OCI-LY3 (cell line): ENCODE measurements at regions not wholly inside any gene's neighbourhood (a gene's known extent, or its start where the extent isn't known, plus 50 kb on each side); places are given as distances from the start of the nearest gene placed in this dataset.

Experiments used
- H2AFZ ChIP-seq: fragments of 200-600, 300-600 bp; shearing (Covaris generic); 2 replicates; pipeline ENCODE4 v1.6.0; 2014; ENCODE audit warnings: antibody characterized with exemption, low read depth, low read length
- H3K27ac ChIP-seq: fragments of 200-600, 300-600 bp; sonication (generic); 2 replicates; pipeline ENCODE4 v1.5.1; 2014; ENCODE audit warnings: mild to moderate bottlenecking, low read length, moderate library complexity, mixed read lengths
- H3K27me3 ChIP-seq: fragments of 200-600, 300-600 bp; sonication (generic); 2 replicates; pipeline ENCODE4 v1.6.1; 2014; ENCODE audit warnings: low read depth, low read length, mixed read lengths
- H3K36me3 ChIP-seq: fragments of 200-600, 300-600 bp; sonication (generic); replicated peaks from 2 replicates; pipeline ENCODE3; 2014; ENCODE audit warnings: low read depth, low read length, mixed read lengths
- H3K4me1 ChIP-seq: fragments of 300-600, 200-600 bp; sonication (generic); 2 replicates; pipeline ENCODE4 v1.6.1; 2014; ENCODE audit warnings: low read length, mixed read lengths
- H3K4me2 ChIP-seq: fragments of 200-600, 300-600 bp; sonication (generic); 2 replicates; pipeline ENCODE4 v1.6.1; 2014; ENCODE audit warnings: low read length, mixed read lengths
- H3K4me3 ChIP-seq: fragments of 300-600, 200-600 bp; sonication (generic); 2 replicates; pipeline ENCODE4 v1.5.1; 2014; ENCODE audit warnings: antibody characterized with exemption, mild to moderate bottlenecking, low read length, moderate library complexity
- H3K79me2 ChIP-seq: fragments of 300-600, 200-600 bp; shearing (Covaris generic); 2 replicates; pipeline ENCODE4 v1.6.1; 2014; ENCODE audit warnings: mild to moderate bottlenecking, low read length, mixed read lengths
- H3K9ac ChIP-seq: fragments of 300-600, 200-600 bp; shearing (Covaris generic); 2 replicates; pipeline ENCODE4 v1.6.0; 2014; ENCODE audit warnings: mild to moderate bottlenecking, low read length, moderate library complexity
- H3K9me3 ChIP-seq: fragments of 200-600, 300-600 bp; shearing (Covaris generic); 2 replicates; pipeline ENCODE4 v1.6.1; 2014; ENCODE audit warnings: low read length, mixed read lengths; ENCODE audit not compliant: insufficient read depth
- H4K20me1 ChIP-seq: fragments of 200-600, 300-600 bp; sonication (generic); 2 replicates; pipeline ENCODE4 v1.6.1; 2016; ENCODE audit warnings: low read length, mixed read lengths; ENCODE audit not compliant: insufficient read depth
- EZH2phosphoT487 ChIP-seq: fragments of 200-600 bp; shearing (Covaris generic); IDR thresholded peaks from 2 replicates; pipeline ENCODE4 v1.6.1; 2018; ENCODE audit warnings: antibody characterized with exemption, mixed run types, low read depth
- TF ChIP-seq, protein P1 (sequence below): fragments of 200-600, 300-600 bp; sonication (generic); IDR thresholded peaks from 2 replicates; pipeline ENCODE4 v1.5.1; 2014; ENCODE audit warnings: antibody characterized with exemption, low read length, low read depth

DNA sequence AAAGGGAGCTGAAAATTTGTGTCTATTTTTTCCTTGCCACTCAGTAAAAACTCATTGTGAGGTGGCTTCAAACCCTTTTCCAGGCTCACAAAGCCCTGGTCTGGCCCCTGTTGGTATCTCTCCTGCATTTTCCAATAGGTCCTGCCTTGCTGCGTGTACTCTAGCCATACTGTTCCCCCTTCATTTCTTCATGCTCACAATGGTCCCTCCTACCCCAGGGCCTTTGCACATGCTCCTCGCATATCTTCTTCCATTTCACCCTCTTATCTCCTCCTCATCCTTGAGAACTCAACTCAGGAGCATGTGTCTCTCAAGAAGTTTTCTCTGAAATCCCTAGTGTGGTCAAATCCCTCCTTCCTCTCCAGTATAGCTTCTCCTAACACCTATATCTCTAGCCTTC is 186.6 kb downstream of the MBOAT1 start:
- Histone ChIP-seq H4K20me1 (no peaks in the 10 kb centered on the region), H3K4me2 (no peak overlapping the region), H3K27ac (no peak overlapping the region), H3K4me3 (no peak overlapping the region), H3K4me1 (no peaks in the 10 kb centered on the region), H3K36me3 (no peaks in the 10 kb centered on the region), H3K9ac (no peak overlapping the region), H3K79me2 (no peaks in the 10 kb centered on the region), H2AFZ (no peak overlapping the region), H3K27me3 (0 out of 2 replicates have a peak, but pooled peaks cover 3% of the 10 kb centered on the region), H3K9me3 (no peaks in the 10 kb centered on the region)
- TF ChIP-seq, protein P1, sequence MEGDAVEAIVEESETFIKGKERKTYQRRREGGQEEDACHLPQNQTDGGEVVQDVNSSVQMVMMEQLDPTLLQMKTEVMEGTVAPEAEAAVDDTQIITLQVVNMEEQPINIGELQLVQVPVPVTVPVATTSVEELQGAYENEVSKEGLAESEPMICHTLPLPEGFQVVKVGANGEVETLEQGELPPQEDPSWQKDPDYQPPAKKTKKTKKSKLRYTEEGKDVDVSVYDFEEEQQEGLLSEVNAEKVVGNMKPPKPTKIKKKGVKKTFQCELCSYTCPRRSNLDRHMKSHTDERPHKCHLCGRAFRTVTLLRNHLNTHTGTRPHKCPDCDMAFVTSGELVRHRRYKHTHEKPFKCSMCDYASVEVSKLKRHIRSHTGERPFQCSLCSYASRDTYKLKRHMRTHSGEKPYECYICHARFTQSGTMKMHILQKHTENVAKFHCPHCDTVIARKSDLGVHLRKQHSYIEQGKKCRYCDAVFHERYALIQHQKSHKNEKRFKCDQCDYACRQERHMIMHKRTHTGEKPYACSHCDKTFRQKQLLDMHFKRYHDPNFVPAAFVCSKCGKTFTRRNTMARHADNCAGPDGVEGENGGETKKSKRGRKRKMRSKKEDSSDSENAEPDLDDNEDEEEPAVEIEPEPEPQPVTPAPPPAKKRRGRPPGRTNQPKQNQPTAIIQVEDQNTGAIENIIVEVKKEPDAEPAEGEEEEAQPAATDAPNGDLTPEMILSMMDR, result no peak
- no peak for TF ChIP-seq EZH2phosphoT487

DNA sequence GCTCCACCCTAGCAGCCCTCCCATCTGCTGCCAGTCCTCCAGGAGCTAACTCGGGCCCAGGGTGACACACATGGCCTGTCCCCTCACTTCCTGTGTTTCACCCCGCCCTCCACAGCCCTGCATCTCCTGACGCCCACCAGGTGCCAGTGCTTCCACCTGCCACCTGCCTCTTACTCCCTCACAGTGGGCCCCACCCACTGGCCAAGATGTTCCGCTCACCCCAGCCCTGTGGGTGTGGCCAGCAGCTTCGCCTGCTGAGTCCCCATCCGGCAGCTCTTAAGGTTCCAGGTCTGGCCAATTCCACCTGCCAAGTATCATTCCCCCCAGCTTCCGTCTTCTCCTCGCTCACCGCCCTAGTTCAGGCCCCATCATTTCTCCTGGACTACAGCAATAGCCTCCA is 184.1 kb downstream of the MBOAT1 start:
- no peaks in the 10 kb centered on the region for H3K36me3 ChIP-seq
- TF ChIP-seq, protein P1, result no peak
- no peak for TF ChIP-seq EZH2phosphoT487
- no peak overlapping the region for H3K27ac ChIP-seq
- H3K27me3 ChIP-seq, result 0 out of 2 replicates have a peak, but pooled peaks cover 3% of the 10 kb centered on the region
- H4K20me1 ChIP-seq, result no peaks in the 10 kb centered on the region
- H3K9me3 ChIP-seq, result no peaks in the 10 kb centered on the region
- no peak overlapping the region for H3K4me2 ChIP-seq
- no peak overlapping the region for H3K4me3 ChIP-seq
- H2AFZ ChIP-seq, result no peak overlapping the region
- H3K9ac ChIP-seq, result no peak overlapping the region
- H3K79me2 ChIP-seq, result no peaks in the 10 kb centered on the region
- H3K4me1 ChIP-seq, result no peaks in the 10 kb centered on the region

DNA sequence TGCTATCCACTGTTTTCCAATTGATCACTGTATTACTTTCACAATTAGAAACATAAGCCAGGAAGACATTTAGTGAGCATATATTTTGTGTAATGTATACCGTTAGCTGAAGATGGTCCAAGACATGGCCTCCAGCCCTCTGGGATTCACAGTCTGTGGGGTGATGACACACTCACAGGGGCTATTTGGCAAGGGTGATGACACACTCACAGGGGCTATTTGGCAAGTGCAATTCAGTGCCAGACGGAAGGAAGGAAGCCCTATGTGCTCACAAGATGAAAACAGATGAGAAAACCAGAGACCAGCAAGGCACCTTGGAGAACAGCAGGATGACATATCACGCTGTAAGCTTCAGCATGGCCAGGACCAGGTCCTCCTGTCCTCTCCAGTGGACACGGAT is 183.7 kb downstream of the MBOAT1 start:
- Histone ChIP-seq H3K27ac (no peak overlapping the region), H3K4me3 (no peak overlapping the region), H3K36me3 (no peaks in the 10 kb centered on the region), H3K4me1 (no peaks in the 10 kb centered on the region), H2AFZ (no peak overlapping the region), H3K27me3 (0 out of 2 replicates have a peak, but pooled peaks cover 3% of the 10 kb centered on the region), H4K20me1 (no peaks in the 10 kb centered on the region), H3K9me3 (no peaks in the 10 kb centered on the region), H3K9ac (no peak overlapping the region), H3K79me2 (no peaks in the 10 kb centered on the region), H3K4me2 (no peak overlapping the region)
- TF ChIP-seq, protein P1, result no peak
- no peak for TF ChIP-seq EZH2phosphoT487

DNA sequence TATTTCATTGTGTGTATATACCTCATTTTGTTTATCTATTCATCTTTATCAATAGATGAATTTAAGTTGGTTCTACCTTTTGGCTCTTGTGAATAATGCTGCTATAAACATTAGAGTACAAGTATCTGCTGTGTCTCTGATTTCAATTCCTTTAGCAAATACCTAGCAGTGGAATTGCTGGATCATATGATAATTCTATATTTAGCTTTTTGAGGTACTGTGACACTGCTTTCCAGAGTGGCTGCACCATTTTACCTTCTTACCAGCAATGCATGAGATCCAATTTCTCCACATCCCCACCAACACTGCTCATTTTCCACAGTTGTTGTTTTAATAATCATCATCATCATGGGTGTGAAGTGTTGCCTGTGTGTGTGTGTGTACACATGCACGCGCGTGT is 182.3 kb downstream of the MBOAT1 start:
- no peaks in the 10 kb centered on the region for H3K36me3 ChIP-seq
- H2AFZ ChIP-seq, result no peak overlapping the region
- H3K27ac ChIP-seq, result no peak overlapping the region
- no peak overlapping the region for H3K4me2 ChIP-seq
- no peaks in the 10 kb centered on the region for H3K79me2 ChIP-seq
- TF ChIP-seq EZH2phosphoT487, result no peak
- TF ChIP-seq, protein P1, result no peak
- no peaks in the 10 kb centered on the region for H4K20me1 ChIP-seq
- no peaks in the 10 kb centered on the region for H3K9me3 ChIP-seq
- H3K4me3 ChIP-seq, result no peak overlapping the region
- no peaks in the 10 kb centered on the region for H3K4me1 ChIP-seq
- no peak overlapping the region for H3K9ac ChIP-seq
- 0 out of 2 replicates have a peak, but pooled peaks cover 3% of the 10 kb centered on the region for H3K27me3 ChIP-seq
